HG02759 (cell line): ENCODE measurements at regions not wholly inside any gene's neighbourhood (a gene's known extent, or its start where the extent isn't known, plus 50 kb on each side); places are given as distances from the start of the nearest gene placed in this dataset.
A peak's percentile ranks its signal among the peaks of the same experiment; 100 is the strongest.

ENCODE experiments used
- ATAC-seq: cut with Tn5 transposase; IDR thresholded peaks from one replicate; pipeline ENCODE4 v1.9.1; 2021; ENCODE audit warnings: mild to moderate bottlenecking, moderate library complexity; ENCODE audit not compliant: unreplicated experiment

DNA sequence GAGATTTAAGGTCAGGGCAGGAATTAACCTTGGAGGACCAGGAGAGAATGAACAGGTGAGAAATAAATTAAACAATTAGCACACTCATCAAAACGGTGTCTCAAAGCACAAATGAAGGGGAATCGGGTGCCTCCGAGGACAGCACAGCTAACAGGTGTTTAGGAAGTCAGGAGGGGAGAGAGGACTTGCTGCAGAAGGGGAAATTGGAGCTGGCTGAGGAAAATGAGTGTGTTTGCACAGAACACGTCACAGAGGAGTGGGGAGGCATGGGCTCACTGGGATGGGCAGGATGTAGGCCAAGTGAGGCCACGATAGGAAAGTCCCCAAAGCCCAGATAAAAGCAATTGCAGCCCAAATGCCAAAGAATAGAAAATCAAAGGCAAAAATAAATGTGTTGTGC is 121.7 kb downstream of the ZNF664 start:
- no peak for ATAC-seq

DNA sequence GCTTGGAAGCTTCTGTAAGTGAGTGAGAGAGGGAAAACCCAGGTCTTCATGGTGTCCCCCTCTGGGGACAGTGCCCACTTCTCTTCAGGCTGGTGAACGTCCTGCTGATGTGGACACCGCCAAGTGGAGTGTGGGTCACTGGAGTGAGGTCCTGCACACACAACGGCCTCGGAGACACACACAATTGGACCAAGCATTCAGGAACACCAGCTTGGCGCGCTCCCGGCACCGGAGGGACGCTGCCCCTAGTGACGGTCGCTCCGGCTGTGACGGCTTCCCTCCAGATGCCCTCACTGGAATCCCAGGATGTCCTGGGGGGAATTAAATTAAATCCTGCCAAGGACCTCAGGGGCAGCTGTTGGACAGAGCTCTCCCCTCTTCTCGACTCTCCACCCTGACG is 123.1 kb downstream of the ZNF664 start:
- no peak for ATAC-seq

DNA sequence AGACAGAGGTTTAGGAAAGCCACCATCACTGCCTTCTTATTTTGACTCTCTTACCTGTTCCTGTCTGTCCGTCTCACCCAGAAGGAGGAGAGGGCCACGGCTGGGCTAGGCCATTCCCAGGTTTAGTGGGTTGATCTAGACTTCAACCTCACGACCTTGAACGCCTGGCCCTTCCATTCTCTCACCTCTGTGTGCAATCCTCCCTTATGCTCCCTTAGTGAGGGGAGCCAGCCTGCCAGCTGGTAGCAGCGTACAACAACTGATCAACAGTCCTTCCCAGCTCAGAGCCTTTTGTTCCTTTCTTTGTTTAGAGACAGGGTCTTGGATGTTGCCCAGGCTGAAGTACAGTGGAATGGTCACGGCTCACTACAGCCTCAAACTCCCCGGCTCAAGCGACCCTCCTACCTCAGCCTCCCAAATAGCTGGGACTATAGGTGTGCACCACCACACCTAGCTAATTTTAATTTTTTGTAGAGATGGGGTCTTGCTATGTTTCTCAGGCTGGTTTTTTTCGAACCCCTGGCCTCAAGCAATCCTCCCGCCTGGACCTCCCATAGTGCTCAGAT is 123.9 kb downstream of the ZNF664 start:
- no peak for ATAC-seq

DNA sequence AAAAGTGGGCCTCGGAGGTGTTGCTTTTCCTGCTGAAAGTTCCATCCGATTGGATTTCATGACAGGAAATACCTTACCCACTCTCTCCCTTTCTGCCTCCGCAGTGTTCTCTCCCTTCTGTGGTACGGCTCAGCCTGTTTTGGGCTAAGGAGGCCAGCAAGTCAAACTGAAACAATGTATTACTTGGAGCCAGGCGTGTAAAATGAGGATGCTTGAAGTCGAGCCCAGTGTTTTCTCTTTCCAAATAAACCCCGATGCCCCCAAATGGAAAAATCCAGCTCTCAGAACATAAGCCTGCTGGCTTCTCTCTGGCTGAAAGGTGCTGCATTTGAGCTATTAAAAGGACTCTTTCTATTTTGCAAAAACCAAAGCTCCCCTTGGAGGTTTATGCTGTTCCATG is 124.7 kb downstream of the ZNF664 start:
- no peak for ATAC-seq

DNA sequence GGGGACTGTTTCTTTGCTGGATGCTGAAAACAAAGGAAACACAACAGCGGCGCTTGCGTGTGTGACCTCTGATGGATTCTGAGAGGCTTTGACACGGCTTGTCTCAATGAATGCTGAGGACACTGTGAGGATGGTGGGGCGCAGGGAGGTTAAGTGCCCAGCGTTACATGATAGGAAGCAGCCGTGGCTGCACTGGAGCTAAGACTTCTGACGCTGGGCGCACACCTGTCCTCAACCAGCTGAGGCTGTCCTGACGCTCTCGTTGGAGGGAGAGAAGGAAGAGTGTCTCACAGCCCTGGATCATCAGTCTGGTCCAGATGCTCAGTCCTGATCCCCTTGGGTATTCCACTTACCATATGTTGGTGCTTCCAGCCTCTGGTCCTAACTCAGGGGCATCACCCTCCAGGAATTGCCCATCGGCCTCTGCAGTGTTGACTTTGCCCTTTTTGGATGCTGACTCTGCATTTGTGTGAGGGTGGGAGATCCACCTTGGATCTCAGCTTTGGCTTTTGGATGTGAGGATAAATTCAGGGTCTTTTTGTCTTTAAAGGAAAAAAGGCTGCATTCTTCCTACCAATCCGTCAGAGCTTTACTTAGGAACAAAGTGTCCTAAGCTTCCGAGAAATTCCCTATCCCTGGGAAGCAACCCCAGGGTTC is 125.2 kb downstream of the ZNF664 start:
- no peak for ATAC-seq

DNA sequence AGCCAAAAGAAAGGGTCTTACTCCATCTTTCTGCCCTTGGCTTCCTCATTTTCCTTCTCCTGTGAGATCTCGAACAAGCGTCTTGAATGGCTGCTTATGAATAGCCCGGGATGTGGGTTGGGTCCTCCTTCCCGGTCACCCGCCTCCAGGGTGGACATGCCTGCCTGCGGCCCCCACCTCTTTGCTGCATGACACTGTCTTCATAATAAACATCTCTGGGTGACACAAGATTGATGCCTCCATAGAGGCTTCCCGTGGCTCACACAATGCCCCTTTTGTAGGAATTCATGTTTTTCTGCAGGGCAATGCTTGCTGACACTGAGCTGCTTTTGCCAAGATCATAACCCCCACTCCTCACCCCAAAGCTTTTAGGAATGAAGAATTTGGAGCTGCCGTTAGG is 125.9 kb downstream of the ZNF664 start:
- no peak for ATAC-seq

DNA sequence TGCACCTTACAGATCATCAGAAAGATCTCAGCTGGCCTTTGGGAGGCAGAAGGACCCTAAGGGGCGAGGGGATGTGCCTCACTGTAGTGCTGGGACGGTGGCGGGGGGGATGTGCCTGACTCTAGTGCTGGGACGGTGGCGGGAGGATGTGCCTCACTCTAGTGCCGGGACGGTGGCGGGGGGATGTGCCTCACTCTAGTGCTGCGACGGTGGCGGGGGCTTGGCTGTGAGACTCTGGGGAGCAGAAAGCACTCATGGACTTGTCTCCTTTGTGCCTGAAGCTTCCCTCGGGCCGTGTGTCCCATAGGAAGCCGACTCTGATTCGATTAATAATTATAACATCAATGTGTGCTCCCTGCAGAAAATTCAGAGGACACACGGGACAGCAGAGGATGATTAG is 126.6 kb downstream of the ZNF664 start:
- no peak for ATAC-seq

DNA sequence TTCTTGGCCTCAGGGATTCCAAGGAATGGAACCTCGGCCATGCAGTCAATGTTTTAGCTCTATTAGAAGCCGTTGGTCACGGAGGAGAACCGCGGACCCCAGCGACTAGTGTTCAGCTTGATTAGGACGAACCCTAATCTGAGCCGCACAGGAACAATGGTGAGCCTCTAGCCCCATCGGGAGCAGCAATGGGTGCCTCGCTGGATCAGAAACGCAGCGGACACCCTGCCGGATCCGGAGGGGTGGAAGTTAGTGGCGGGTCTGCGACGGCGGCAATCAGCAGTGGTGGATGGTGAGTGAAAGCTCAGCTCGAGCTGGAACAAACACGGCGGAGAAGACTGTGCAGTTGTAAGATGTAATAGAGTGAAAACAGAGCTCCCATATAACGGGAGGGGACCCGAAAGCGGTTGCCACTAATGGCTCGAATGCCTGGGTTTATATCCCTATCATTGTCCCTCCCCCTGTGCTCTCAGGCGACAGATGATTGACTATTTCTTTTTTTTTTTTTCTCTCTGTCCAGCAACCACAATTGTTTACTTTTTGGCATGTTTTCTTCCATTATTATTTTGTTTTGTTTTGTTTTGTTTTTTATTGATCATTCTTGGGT is 127.7 kb downstream of the ZNF664 start:
- ATAC-seq: no peak

DNA sequence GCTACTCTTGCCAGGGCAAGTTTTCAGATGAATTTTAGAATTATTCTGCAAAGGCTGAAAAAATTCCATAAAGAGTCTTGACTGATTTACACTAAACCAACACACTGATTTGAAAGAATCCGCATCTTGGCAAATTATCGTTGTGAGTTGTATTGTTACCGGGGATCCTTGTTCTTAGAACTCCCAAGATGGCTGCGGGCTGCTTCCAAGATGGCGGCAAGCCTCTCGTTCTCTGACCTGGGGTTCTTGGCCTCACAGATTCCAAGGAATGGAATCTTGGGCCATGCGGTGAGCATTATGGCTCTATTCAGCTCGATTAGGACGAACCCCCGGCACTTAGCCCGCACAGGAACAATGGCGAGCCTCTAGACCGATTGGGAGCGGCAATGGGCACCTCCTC is 132.5 kb downstream of the ZNF664 start:
- ATAC-seq: no peak

DNA sequence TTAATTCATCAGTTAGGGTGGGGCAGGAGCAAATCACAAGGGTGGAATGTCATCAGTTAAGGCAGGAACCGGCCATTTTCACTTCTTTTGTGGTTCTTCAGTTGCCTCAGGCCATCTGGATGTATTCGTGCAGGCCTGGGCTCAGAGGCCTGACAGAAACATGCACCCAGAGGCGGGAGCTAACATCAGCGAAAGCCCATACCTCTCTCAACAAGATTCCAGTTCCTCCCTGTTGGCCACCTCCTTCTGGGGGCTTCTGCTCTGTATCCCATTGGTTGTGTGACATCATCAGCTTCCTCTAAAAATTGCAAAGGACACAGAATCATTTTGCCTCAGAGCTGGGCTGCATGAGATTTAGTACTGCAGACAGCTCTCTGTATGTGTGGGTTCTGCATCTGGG is 134.3 kb downstream of the ZNF664 start:
- no peak for ATAC-seq

DNA sequence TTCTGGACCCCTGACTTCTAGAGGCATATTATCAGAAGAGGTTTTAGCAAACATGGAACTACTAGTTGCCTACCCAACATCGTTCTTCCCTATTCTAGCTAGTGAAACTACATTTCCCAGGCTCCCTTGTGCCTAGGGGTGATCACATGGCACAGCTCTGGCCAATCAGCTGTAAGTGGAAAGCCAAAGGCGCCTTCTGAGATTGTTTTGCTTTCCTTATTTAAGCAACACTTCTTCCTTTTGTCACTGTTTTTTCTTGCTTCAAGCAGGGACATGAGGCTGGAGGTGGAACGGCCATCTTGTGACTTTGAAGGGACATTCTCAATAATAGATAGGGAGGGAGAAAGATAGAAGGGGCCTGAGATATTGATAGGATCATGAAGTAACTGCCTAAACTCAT is 136.7 kb downstream of the ZNF664 start:
- ATAC-seq: no peak

DNA sequence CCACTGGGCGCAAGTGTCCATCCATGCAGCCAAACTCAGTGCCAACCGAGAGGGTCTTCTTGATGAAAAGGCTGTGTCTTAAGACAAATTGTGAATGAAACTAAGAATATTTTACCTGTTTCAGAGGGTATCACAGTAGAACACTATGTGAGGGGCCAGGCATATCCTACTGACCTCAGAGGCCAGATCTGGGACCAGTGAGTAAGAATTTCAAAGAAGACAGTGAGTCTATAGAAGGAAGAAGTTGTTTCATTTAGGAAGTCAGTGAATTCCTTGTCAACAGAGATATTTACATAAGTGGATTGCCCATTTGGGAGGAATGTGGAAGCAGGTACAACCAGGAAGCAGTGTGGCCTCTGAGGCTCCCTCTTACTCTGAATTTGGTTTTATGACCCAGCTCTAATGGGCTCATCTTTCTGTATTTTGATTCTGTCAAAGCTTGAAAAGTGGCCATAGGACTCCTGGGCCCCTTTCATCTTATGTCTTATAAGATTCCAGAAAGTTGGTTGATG is 137.4 kb downstream of the ZNF664 start:
- ATAC-seq: no peak

DNA sequence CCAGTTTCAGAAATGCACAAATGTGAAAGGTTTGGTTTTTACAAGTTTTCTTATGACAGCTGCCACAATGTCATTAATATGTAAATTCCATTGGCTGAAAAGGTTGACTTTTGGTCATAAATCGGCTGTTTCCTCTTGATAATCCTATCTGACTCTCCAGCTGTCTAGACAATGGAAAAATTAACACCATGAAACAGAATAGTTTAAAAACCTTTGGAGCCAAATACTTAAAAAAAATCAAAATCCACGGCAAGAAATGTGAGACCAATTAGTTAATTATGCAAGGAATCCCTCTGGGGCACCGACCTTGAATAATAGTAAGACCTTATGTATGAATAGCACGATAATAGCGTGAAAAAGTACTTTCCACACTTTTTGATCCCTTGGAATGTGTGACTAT is 138.0 kb downstream of the ZNF664 start:
- ATAC-seq: no peak

DNA sequence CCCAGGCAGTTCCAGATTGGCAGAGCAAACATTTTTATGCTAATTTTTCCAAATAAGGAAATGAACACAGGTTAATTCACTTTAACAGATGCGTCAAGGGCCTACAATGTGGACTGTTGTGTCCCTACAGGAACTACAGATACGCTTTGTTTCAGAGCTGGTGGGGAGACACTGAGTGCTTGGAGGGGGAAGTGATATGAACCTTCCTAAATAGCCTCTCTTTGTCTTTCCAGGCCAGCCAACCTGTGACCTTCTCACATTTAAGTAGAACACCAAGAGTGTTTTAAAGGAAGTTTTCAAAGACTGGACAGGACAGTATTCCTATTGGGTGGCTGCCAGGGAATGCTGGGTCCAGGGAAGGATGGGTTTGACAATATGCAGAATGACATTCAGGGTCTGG is 141.3 kb downstream of the ZNF664 start:
- ATAC-seq: no peak

DNA sequence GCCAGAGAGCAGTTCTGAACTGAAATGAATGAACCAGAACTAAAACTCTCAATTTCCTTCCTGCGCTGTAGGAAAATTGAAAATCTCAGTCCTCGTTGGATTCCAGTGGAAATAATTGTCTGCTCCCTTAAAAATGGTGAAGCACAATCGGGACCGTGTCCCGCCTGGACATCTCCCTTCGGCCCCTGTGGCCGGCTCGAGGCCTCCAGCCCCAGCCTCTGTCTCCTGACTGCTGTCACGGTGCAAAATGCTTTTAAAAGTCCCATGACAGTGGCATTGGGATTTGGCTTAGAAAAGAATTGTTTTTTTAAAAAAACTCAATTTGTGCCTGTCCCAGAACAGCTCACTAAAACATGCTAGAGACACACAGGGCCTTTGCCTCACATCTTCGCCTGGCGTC is 142.5 kb downstream of the ZNF664 start:
- no peak for ATAC-seq

DNA sequence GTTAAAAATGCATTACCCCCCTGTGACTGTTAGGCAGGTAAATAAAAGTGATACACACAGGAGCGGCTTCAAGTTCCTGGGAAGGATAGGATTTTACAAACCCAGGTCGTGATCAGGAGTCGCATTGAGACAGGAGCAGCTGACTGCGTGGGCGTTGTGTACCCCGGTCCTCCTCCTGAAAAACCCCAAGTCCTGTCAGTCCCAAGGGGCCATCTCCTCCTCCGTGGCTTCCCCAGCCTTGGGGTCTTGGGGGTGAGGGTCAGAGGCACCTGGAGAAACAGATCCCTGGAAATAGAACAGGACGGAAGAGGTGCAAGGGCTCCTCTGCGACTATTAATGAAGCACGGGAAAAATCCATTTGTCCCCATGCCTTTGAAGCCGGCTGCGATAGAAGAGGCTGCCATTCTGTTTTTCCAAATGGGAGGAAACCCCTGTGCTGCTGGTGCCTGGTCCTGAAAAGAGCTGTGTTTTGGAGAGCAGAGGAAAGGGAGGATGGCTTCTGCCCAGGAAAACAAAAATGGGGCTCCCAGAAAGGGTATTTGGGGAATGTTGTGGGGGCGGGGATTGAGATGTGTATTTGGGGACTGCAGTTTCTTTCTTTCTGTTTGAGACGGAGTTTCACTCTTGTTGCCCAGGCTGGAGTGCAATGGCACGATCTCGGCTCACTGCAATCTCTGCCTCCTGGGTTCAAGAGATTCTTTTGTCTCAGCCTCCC is 143.1 kb downstream of the ZNF664 start:
- ATAC-seq: no peak

DNA sequence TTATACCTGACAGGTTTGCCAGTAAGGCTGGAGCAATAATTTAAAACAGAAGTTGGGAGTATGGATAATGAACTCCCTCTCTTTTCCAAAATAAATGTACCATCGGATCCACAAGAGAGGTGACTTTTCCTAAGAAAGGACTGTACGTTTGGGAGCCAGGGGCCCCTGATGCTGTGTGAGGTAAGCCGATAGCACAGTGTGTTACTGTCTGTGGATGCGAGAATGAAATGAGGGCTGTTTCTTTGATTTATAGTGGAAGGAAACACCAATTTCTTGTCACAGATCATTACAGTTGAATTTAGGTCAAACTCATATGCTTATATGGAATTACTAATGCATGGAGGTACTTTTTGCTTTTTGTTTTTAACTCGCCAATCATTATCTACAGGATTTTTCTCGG is 147.7 kb downstream of the ZNF664 start:
- no peak for ATAC-seq

DNA sequence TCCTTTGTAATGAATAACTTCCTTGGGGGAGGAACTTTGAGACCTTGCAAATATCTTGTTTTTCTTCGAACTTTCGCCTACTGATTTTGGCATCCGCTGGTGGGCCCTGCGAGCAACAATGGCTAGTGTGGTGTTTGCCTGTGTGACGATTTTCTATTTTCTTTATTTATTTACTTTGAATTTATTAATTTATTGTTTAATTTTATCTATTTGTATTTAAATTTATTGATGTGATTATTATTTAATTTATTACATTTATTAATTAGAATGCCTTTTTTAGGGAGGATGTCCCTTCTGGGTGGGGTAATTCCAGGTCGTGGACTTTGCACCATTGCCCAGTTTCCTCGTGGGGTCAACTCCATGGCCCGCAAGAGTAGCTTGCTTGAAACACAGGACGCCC is 149.7 kb downstream of the ZNF664 start:
- ATAC-seq: no peak

DNA sequence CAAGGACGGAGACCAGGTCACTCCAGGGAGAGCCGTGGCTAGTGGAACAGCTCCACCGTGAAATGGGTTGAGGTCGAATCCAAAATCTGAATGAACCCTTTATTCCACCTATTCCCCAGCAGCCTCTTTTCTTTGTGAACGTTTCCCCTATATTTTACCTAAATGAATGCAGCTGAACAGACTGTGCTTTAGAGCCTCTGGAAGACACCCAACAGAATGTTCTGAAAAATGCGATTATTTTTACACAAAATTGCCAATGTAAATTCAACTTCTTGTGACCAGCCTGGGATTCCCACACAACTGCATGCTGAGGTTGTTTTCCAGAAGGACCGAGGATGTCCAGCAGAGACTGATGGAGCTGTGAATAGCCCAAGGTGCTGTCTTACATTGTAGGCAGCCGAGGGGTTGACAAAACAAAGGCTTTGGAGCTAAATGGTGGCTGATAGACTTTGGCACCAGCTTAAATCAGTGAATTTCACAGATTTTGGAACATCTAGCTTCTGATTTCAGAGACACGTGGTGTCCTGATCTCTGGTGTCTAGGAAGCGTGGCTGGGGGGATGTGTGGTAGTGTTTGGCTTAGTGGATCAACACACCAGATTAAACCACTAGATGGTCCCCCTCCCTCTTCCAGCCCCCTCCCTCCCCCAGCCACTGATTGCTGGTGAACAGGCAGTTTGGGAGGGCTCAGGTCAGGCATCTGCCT is 150.4 kb downstream of the ZNF664 start:
- no peak for ATAC-seq

DNA sequence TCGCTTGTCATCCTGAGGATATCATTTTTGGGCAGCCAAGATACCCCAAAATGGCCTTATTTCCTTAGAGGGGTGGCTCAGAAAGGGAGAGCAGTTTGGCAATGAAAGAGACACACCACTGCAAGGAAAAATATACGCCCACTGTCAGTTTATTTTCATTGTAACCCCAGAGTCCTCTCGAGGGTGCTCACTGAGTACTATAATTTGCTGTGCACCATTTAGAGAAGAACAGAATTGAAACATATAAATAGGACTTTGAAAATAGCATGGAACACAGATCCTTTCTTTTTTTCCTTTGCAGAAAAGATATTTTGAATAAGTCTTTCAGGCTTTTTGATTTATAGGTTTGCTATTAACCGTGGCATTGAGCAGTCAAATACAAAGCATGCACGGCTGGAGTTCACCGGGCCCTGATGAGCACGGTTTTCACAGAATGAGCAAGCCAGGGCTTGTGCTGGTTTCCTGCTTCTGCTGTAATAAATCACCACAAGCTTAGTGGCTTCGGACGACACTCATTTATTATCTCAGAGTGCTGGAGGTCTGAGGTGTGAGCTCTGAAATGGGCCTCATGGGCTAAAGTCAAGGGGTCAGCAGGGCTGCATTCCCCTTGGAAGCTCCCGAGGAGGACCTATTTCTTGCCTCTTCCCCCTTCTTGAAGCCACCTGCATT is 152.3 kb downstream of the ZNF664 start:
- peak; percentile 85 for ATAC-seq
